Mucosa of descending colon (tissue), 3 donors: ENCODE measurements at regions not wholly inside any gene's neighbourhood (a gene's known extent, or its start where the extent isn't known, plus 50 kb on each side); places are given as distances from the start of the nearest gene placed in this dataset.

Source experiments
- ATAC-seq: fragments of 200-7000 bp; cut with Tn5 transposase; one replicate; pipeline ENCODE4 v1.9.1; 2020; ENCODE audit warnings: mild to moderate bottlenecking, moderate library complexity
- DNase-seq, 3 donors: peaks; one replicate each; pipeline ENCODE4 v3.0.0-alpha.2; 2020
- H3K36me3 ChIP-seq: fragments of 200-600 bp; one replicate; pipeline ENCODE4 v1.8.0; 2021; ENCODE audit warnings: low read depth, mild to moderate bottlenecking
- H3K4me1 ChIP-seq: fragments of 200-600 bp; one replicate; pipeline ENCODE4 v1.8.0; 2021; ENCODE audit warnings: low read depth, mild to moderate bottlenecking
- H3K4me3 ChIP-seq: fragments of 200-600 bp; one replicate; pipeline ENCODE4 v1.8.0; 2021; ENCODE audit warnings: mild to moderate bottlenecking
- H3K9me3 ChIP-seq: fragments of 200-600 bp; one replicate; pipeline ENCODE4 v1.8.0; 2021; ENCODE audit warnings: mild to moderate bottlenecking
- CTCF ChIP-seq: fragments of 200-600 bp; IDR thresholded peaks from one replicate; pipeline ENCODE4 v1.8.0; 2022; ENCODE audit warnings: antibody characterized with exemption, mild to moderate bottlenecking
- intact Hi-C, 2 donors: fragments of 100-400 bp; cut with DNase I in 1 of 2; cut with micrococcal nuclease in 1 of 2; formaldehyde crosslinking; loops; one replicate each; pipeline versions ENCODE4 v1.11.0 to v1.11.1; 2022; cut with DNase I, micrococcal nuclease
- donor health status: DM: no; HTN: no; CAD: no; lungs with moderate emphysema.
- donor health status: DM: no; HTN: no; CAD: no.
- donor health status: DM: no; HTN: yes; CAD: no.

- DNase-seq, result no peak
- no peak for ATAC-seq
- Histone ChIP-seq H3K4me1 (no peaks in the 10 kb centered on the region), H3K9me3 (peaks cover 26% of the 10 kb centered on the region), H3K36me3 (no peaks in the 10 kb centered on the region), H3K4me3 (no peak overlapping the region)
- intact Hi-C loops, result no loop called here
- no peak for TF ChIP-seq CTCF
These were observed 438.4 kb upstream of the CHORDC1 start for GRCh38 chr11:90661233-90661632.

GRCh38 chr11:90656171-90656570, 433.3 kb upstream of the CHORDC1 start:
- no peak for ATAC-seq
- TF ChIP-seq CTCF, result no peak
- intact Hi-C loops, result no loop called here

DNA sequence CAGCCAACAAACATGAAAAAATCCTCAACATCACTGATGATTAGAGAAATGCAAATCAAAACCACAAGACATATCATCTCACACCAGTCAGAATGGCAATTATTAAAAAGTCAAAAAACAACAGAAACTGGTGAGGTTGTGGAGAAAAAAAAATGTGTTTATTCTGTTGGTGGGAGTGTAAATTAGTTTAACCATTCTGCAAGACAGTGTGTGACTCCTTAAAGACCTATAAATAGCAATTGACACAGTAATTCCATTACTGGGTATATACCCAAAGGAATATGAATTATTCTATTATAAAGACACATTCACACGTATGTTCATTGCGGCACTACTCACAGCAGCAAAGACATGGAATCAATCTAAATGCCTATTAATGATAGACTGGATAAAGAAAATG, 427.3 kb upstream of the CHORDC1 start:
- intact Hi-C loops, result no loop called here
- ATAC-seq (no peak), DNase-seq (no peak)
- Histone ChIP-seq H3K9me3 (peaks cover 24% of the 10 kb centered on the region), H3K4me1 (no peaks in the 10 kb centered on the region), H3K36me3 (no peaks in the 10 kb centered on the region), H3K4me3 (no peak overlapping the region)
- no peak for TF ChIP-seq CTCF

More at GRCh38 chr11:90656171-90656570, 433.3 kb upstream of the CHORDC1 start:
- DNase-seq, result no peak
- peaks cover 24% of the 10 kb centered on the region for H3K9me3 ChIP-seq
- H3K4me3 ChIP-seq, result no peak overlapping the region
- no peaks in the 10 kb centered on the region for H3K36me3 ChIP-seq
- H3K4me1 ChIP-seq, result no peaks in the 10 kb centered on the region

- DNase-seq (no peak), ATAC-seq (no peak)
- H3K36me3 ChIP-seq, result no peaks in the 10 kb centered on the region
- no peak for TF ChIP-seq CTCF
- H3K9me3 ChIP-seq, result peaks cover 25% of the 10 kb centered on the region
- no peaks in the 10 kb centered on the region for H3K4me1 ChIP-seq
- intact Hi-C loops, result no loop called here
- no peak overlapping the region for H3K4me3 ChIP-seq
These were observed 423.9 kb upstream of the CHORDC1 start for GRCh38 chr11:90646706-90647105.

GRCh38 chr11:90646266-90646665, 423.4 kb upstream of the CHORDC1 start:
- DNase-seq, result no peak
- H3K36me3 ChIP-seq, result no peaks in the 10 kb centered on the region

More at GRCh38 chr11:90646266-90646665, 423.4 kb upstream of the CHORDC1 start:
- intact Hi-C loops, result no loop called here
- no peak for ATAC-seq
- Histone ChIP-seq H3K4me3 (no peak overlapping the region), H3K9me3 (peaks cover 22% of the 10 kb centered on the region), H3K4me1 (no peaks in the 10 kb centered on the region)
- TF ChIP-seq CTCF, result no peak
